H1 (cell line): ENCODE measurements at regions not wholly inside any gene's neighbourhood (a gene's known extent, or its start where the extent isn't known, plus 50 kb on each side); places are given as distances from the start of the nearest gene placed in this dataset.

Experiments used
- EGR1 ChIP-seq: IDR thresholded peaks from 2 replicates; pipeline ENCODE4 v1.6.1; 2011; ENCODE audit warnings: low read depth, low read length, borderline replicate concordance
- SP4 ChIP-seq: IDR thresholded peaks from 2 replicates; pipeline ENCODE4 v1.6.1; 2012; ENCODE audit warnings: low read length, inconsistent platforms

- no peak for TF ChIP-seq EGR1
- TF ChIP-seq SP4: no peak
Observed at GRCh38 chr2:51469102-51469501, 437.2 kb upstream of the NRXN1 start (continued).
